ENCODE measurements at regions not wholly inside any gene's neighbourhood (a gene's known extent, or its start where the extent isn't known, plus 50 kb on each side); places are given as distances from the start of the nearest gene placed in this dataset.

DNA sequence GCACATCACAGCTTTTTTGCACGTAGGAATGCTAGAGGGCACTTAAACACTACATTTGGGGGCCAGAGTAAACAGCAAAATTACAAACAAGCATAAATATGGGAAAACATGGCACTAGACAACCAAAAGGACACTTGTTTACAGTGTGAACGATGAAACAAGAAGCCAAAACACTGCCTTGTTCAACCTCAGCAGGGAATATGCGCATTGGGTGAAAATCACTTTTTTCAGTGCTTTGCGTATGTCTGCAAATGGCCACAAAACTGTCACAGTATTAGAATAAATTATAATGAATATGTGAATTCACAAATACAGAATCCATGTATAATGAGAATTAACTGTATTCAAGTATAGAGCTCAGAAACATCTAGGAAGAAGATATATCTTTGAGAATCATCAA lies 1064.0 kb upstream of the GYPC start:
- intact Hi-C loops (cut with DNase I) = no loop called here

DNA sequence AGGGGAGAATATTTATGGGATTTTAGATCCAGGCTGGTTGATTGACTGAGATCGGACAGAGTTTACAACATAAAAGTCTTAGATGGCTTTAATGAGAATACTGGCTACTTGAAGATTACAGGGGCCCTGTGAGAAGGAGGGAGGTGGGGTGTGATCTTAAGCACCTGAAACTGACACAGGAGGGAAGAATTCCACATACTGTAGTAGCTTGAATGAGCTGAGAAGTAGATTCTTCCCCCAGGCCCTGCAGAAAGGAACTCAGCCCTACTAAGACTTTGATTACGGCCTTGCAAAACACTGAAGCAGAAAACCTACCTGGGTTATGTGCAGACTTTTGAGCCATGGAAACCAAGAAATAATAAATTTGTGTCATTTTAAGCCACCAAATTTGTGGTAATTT lies 1062.9 kb upstream of the GYPC start:
- TF ChIP-seq, protein P1, sequence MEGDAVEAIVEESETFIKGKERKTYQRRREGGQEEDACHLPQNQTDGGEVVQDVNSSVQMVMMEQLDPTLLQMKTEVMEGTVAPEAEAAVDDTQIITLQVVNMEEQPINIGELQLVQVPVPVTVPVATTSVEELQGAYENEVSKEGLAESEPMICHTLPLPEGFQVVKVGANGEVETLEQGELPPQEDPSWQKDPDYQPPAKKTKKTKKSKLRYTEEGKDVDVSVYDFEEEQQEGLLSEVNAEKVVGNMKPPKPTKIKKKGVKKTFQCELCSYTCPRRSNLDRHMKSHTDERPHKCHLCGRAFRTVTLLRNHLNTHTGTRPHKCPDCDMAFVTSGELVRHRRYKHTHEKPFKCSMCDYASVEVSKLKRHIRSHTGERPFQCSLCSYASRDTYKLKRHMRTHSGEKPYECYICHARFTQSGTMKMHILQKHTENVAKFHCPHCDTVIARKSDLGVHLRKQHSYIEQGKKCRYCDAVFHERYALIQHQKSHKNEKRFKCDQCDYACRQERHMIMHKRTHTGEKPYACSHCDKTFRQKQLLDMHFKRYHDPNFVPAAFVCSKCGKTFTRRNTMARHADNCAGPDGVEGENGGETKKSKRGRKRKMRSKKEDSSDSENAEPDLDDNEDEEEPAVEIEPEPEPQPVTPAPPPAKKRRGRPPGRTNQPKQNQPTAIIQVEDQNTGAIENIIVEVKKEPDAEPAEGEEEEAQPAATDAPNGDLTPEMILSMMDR (IDR thresholded peaks at IDR 0.05) = no peak
- TF ChIP-seq POLR2A (IDR thresholded peaks at IDR 0.05) = no peak
- 67% methylated on average over 2 of the region's 2 CpGs for WGBS (ENCODE audit: insufficient coverage, low coverage, low lambda C conversion rate, missing lambda C conversion rate)
- Histone ChIP-seq H3K9me3 (no peaks in the 10 kb centered on the region), H3K4me1 (no peaks in the 10 kb centered on the region), H3K27me3 (no peaks in the 10 kb centered on the region), H3K27ac (no peak overlapping the region), H3K4me3 (no peak overlapping the region), H3K36me3 (no peaks in the 10 kb centered on the region)
- ATAC-seq = no peak
- intact Hi-C loops (cut with DNase I) = no loop called here
- DNase-seq = no peak

More for the DNA sequence above, 1064.0 kb upstream of the GYPC start:
- Histone ChIP-seq H3K4me3 (no peak overlapping the region), H3K27ac (no peak overlapping the region), H3K36me3 (no peaks in the 10 kb centered on the region), H3K4me1 (no peaks in the 10 kb centered on the region), H3K27me3 (no peaks in the 10 kb centered on the region), H3K9me3 (no peaks in the 10 kb centered on the region)
- DNase-seq (no peak), ATAC-seq (no peak)
- 67% methylated on average over 3 of the region's 4 CpGs for WGBS (ENCODE audit: insufficient coverage, low coverage, low lambda C conversion rate, missing lambda C conversion rate)
- TF ChIP-seq, protein P1 (IDR thresholded peaks at IDR 0.05) = no peak
- no peak for TF ChIP-seq POLR2A (IDR thresholded peaks at IDR 0.05)

DNA sequence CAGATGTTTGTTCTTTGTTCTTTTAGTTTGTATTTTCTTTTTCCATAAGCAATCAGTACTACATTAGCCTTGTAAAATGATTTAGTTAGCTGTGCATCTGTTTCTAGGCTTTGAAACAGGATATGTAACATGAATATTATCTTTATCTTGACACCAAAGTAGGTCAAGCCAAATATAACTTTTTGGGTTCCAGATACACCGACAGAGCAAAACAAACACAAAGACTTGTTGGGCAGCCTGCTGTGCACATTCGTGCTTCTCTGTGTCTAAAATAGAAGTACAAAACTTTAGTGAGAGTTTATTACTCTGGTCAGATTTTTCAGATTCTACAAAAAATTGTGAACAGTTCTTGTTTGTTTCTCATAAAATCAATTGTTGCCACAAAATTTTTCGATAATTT lies 1059.3 kb upstream of the GYPC start:
- H3K36me3 ChIP-seq = no peaks in the 10 kb centered on the region
- intact Hi-C loops (cut with DNase I) = no loop called here
- H3K4me1 ChIP-seq = no peaks in the 10 kb centered on the region
- no peak for ATAC-seq
- H3K4me3 ChIP-seq = no peak overlapping the region
- WGBS (ENCODE audit: insufficient coverage, low coverage, low lambda C conversion rate, missing lambda C conversion rate) = 22% methylated on average over 3 of the region's 3 CpGs
- TF ChIP-seq, protein P1 (IDR thresholded peaks at IDR 0.05) = no peak
- TF ChIP-seq POLR2A (IDR thresholded peaks at IDR 0.05) = no peak
- H3K27ac ChIP-seq = no peak overlapping the region
- H3K27me3 ChIP-seq = no peaks in the 10 kb centered on the region
- no peak for DNase-seq
- no peaks in the 10 kb centered on the region for H3K9me3 ChIP-seq

DNA sequence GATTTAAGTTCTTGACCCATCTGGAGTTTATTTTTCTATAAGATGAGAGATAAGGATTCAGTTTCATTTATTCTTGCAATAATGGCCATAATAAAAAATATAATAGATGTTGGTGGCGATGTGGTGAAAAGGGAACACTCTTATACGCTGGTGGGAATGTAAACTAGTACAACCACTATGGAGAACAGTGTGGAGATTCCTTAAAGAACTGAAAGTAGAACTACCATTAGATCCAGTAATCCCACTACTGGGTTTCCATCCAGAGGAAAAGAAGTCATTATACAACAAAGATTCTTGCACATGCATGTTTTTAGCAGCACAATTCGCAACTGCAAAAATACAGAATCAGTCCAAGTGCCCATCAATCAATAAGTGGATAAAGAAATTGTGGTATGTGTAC lies 1040.5 kb upstream of the GYPC start:
- H3K4me3 ChIP-seq = no peak overlapping the region

More for the DNA sequence above, 1040.5 kb upstream of the GYPC start:
- WGBS (ENCODE audit: insufficient coverage, low coverage, low lambda C conversion rate, missing lambda C conversion rate) = 67% methylated on average over 3 of the region's 3 CpGs
- Histone ChIP-seq H3K4me1 (no peaks in the 10 kb centered on the region), H3K9me3 (no peaks in the 10 kb centered on the region), H3K36me3 (no peaks in the 10 kb centered on the region), H3K27me3 (no peaks in the 10 kb centered on the region), H3K27ac (no peak overlapping the region)
- intact Hi-C loops (cut with DNase I) = no loop called here
- ATAC-seq = no peak
- TF ChIP-seq, protein P1 (IDR thresholded peaks at IDR 0.05) = no peak
- no peak for DNase-seq

All from right lobe of liver (tissue), 6 donors.